Motor neuron (in vitro differentiated cells): ENCODE measurements at regions not wholly inside any gene's neighbourhood (a gene's known extent, or its start where the extent isn't known, plus 50 kb on each side); places are given as distances from the start of the nearest gene placed in this dataset.
"Not testable (repeated sequence)": the region's sequence is repeated elsewhere in the genome, so short reads cannot be mapped to it uniquely, and the experiment has no call there.

Experiments used
- ATAC-seq, 8 experiments: fragments of 200-7000 bp; cut with Tn5 transposase; replicated peaks in 6 of 8; 2 replicates each; pipeline ENCODE4 v1.8.0; 2021; ENCODE audit warnings: mild to moderate bottlenecking in 8 of 8, moderate library complexity in 8 of 8
- H3K27ac ChIP-seq, 2 donors: fragments of 250-450 bp; sonication (Bioruptor Pico); 2 replicates each; pipeline ENCODE4 v1.9.0; 2021; ENCODE audit warnings: antibody characterized with exemption in 2 of 2, mild to moderate bottlenecking in 2 of 2, moderate library complexity in 1 of 2
- H3K4me1 ChIP-seq, 2 donors: fragments of 250-450 bp; sonication (Bioruptor Pico); replicated peaks in 1 of 2; 2 replicates each; pipeline ENCODE4 v1.6.1; 2021; ENCODE audit warnings: antibody characterized with exemption in 2 of 2, mild to moderate bottlenecking in 2 of 2, moderate library complexity in 1 of 2
- H3K4me3 ChIP-seq, 5 donors: fragments of 250-450 bp; sonication (Bioruptor Pico); 2 replicates each; pipeline ENCODE4 v1.9.0; 2021; ENCODE audit warnings: antibody characterized with exemption in 5 of 5, mild to moderate bottlenecking in 5 of 5, moderate library complexity in 4 of 5
- WGBS, 10 experiments: fragments of 450-650 bp; shearing (Covaris generic); methylation state at CpG; one replicate each; pipeline ENCODE4 v1.0.0; 2022; 5-methylcytosine and 5-hydroxymethylcytosine counted together
- in situ Hi-C, 9 experiments: fragments of 400-800 bp; cut with MboI; loops; one replicate each; pipeline ENCODE4 v1.15.0; 2021; ENCODE audit warnings: low sequenced_read_pairs in 9 of 9, low pct_unique_long_range_greater_than_20kb in 2 of 9; ENCODE audit not compliant: unreplicated experiment in 9 of 9

- no peaks in the 10 kb centered on the region for H3K4me1 ChIP-seq
- no peak overlapping the region for H3K4me3 ChIP-seq
- no peak overlapping the region for H3K27ac ChIP-seq
- in situ Hi-C loops, result no loop called here
- ATAC-seq, result no peak
Measured at GRCh38 chr3:153567556-153567955, 405.5 kb downstream of the RAP2B start.

- 71 to 100% (median 81%) methylated on average over 1 of the region's 1 CpG; no CpG with 5 or more reads in 6 of the 10 experiments for WGBS, 10 experiments
Measured at GRCh38 chr3:153570481-153570880, 408.5 kb downstream of the RAP2B start.

GRCh38 chr3:153572165-153572564, 410.1 kb downstream of the RAP2B start:
- H3K27ac ChIP-seq, result no peak overlapping the region
- in situ Hi-C loops, result no loop called here
- peaks cover 0 to 4% of the 10 kb centered on the region in 2 donors for H3K4me1 ChIP-seq
- no peak overlapping the region for H3K4me3 ChIP-seq
- ATAC-seq, result no peak
- WGBS, 10 experiments, result 34 to 100% (median 80%) methylated on average over 1 to 3 of the region's 3 CpGs; no CpG with 5 or more reads in 4 of the 10 experiments

More at GRCh38 chr3:153570481-153570880, 408.5 kb downstream of the RAP2B start:
- H3K4me3 ChIP-seq, in situ Hi-C loops, ATAC-seq, H3K4me1 ChIP-seq, H3K27ac ChIP-seq: not testable (repeated sequence)

- Histone ChIP-seq H3K4me3 (no peak overlapping the region), H3K4me1 (peaks cover 0 to 4% of the 10 kb centered on the region in 2 donors), H3K27ac (no peak overlapping the region)
- ATAC-seq, result peak in 1 of 8 experiments; percentile 7
- in situ Hi-C loops, result no loop called here
- WGBS, 10 experiments, result 0 to 67% (median 33%) methylated on average over 1 to 2 of the region's 2 CpGs
Measured at GRCh38 chr3:153572654-153573053, 410.6 kb downstream of the RAP2B start.

- H3K4me3 ChIP-seq, result no peak overlapping the region
- H3K27ac ChIP-seq, result no peak overlapping the region
- in situ Hi-C loops, result no loop called here
- WGBS, 10 experiments, result 33 to 100% (median 93%) methylated on average over 1 to 2 of the region's 2 CpGs; no CpG with 5 or more reads in 5 of the 10 experiments
- H3K4me1 ChIP-seq, result peaks cover 0 to 4% of the 10 kb centered on the region in 2 donors
- ATAC-seq, result no peak
Measured at GRCh38 chr3:153573481-153573880, 411.5 kb downstream of the RAP2B start.

GRCh38 chr3:153574445-153574844, 412.4 kb downstream of the RAP2B start:
- WGBS, 10 experiments, result 86 to 100% (median 100%) methylated on average over 1 to 2 of the region's 2 CpGs; no CpG with 5 or more reads in 1 of the 10 experiments

GRCh38 chr3:153577059-153577736, 415.2 kb downstream of the RAP2B start:
- WGBS, 10 experiments, result 21 to 95% (median 60%) methylated on average over 2 to 3 of the region's 3 CpGs
- no peak overlapping the region for H3K4me3 ChIP-seq
- H3K4me1 ChIP-seq, result peaks cover 0 to 4% of the 10 kb centered on the region in 2 donors
- in situ Hi-C loops, result loop anchor here in 2 of 9 experiments (25.0 kb wide), 3 partner anchors 265 to 540 kb away; partner anchors contain the start of gene RAP2B (in 1 of the 2)
- ATAC-seq, result no peak
- H3K27ac ChIP-seq, result no peak overlapping the region

More at GRCh38 chr3:153574445-153574844, 412.4 kb downstream of the RAP2B start:
- in situ Hi-C loops, result no loop called here
- no peak for ATAC-seq
- no peak overlapping the region for H3K27ac ChIP-seq
- H3K4me3 ChIP-seq, result no peak overlapping the region
- H3K4me1 ChIP-seq, result peaks cover 0 to 4% of the 10 kb centered on the region in 2 donors

- ATAC-seq, result no peak
- Histone ChIP-seq H3K27ac (no peak overlapping the region), H3K4me1 (no peaks in the 10 kb centered on the region), H3K4me3 (no peak overlapping the region)
- in situ Hi-C loops, result loop anchor here in 2 of 9 experiments (25.0 kb wide), 3 partner anchors 266 to 541 kb away; partner anchors contain the start of gene RAP2B (in 1 of the 2)
Measured at GRCh38 chr3:153578046-153578445, 416.0 kb downstream of the RAP2B start.

GRCh38 chr3:153590051-153590450, 428.0 kb downstream of the RAP2B start:
- Histone ChIP-seq H3K4me1 (no peaks in the 10 kb centered on the region), H3K4me3 (no peak overlapping the region), H3K27ac (no peak overlapping the region)
- no peak for ATAC-seq
- WGBS, 10 experiments, result 48 to 93% (median 72%) methylated on average over 2 of the region's 2 CpGs
- in situ Hi-C loops, result loop anchor here in 2 of 9 experiments (25.0 kb wide), 3 partner anchors 278 to 553 kb away; partner anchors contain the start of gene RAP2B (in 1 of the 2)

- no peak overlapping the region for H3K27ac ChIP-seq
- no peak overlapping the region for H3K4me3 ChIP-seq
- H3K4me1 ChIP-seq, result no peaks in the 10 kb centered on the region
- ATAC-seq, result no peak
- in situ Hi-C loops, result loop anchor here in 2 of 9 experiments (25.0 kb wide), 3 partner anchors 279 to 554 kb away; partner anchors contain the start of gene RAP2B (in 1 of the 2)
- WGBS, 10 experiments, result 86 to 100% (median 100%) methylated on average over 1 of the region's 1 CpG; no CpG with 5 or more reads in 1 of the 10 experiments
Measured at GRCh38 chr3:153591561-153592245, 429.7 kb downstream of the RAP2B start.

GRCh38 chr3:153595186-153595815, 433.3 kb downstream of the RAP2B start:
- H3K4me1 ChIP-seq, result no peaks in the 10 kb centered on the region
- H3K27ac ChIP-seq, result no peak overlapping the region
- in situ Hi-C loops, result loop anchor here in 2 of 9 experiments (25.0 kb wide), 3 partner anchors 283 to 558 kb away; partner anchors contain the start of gene RAP2B (in 1 of the 2)
- ATAC-seq, result peak in 7 of 8 experiments; percentile 38 to 91 (median 68)
- no peak overlapping the region for H3K4me3 ChIP-seq

- no peak overlapping the region for H3K4me3 ChIP-seq
- H3K27ac ChIP-seq, result no peak overlapping the region
- no peaks in the 10 kb centered on the region for H3K4me1 ChIP-seq
- 54 to 100% (median 95%) methylated on average over 1 to 4 of the region's 4 CpGs for WGBS, 10 experiments
- ATAC-seq, result no peak
- in situ Hi-C loops, result loop anchor here in 2 of 9 experiments (25.0 kb wide), 3 partner anchors 284 to 559 kb away; partner anchors contain the start of gene RAP2B (in 1 of the 2)
Measured at GRCh38 chr3:153596401-153596800, 434.4 kb downstream of the RAP2B start.

- Histone ChIP-seq H3K4me3 (no peak overlapping the region), H3K4me1 (no peaks in the 10 kb centered on the region), H3K27ac (no peak overlapping the region)
- 14 to 86% (median 80%) methylated on average over 1 to 2 of the region's 2 CpGs; no CpG with 5 or more reads in 3 of the 10 experiments for WGBS, 10 experiments
- in situ Hi-C loops, result loop anchor here in 3 of 9 experiments (25.0 kb wide), 3 partner anchors 287 to 562 kb away; partner anchors contain the start of gene RAP2B (in 1 of the 3)
- ATAC-seq, result peak in 2 of 8 experiments; percentile 79 to 81
Measured at GRCh38 chr3:153599685-153600084, 437.7 kb downstream of the RAP2B start.
